Muscle layer of duodenum (tissue), 2 donors: ENCODE measurements at regions not wholly inside any gene's neighbourhood (a gene's known extent, or its start where the extent isn't known, plus 50 kb on each side); places are given as distances from the start of the nearest gene placed in this dataset.

ENCODE experiments used
- H3K27ac ChIP-seq: one replicate; pipeline ENCODE4 v1.7.0; 2013; ENCODE audit warnings: mild to moderate bottlenecking, low read length
- H3K27me3 ChIP-seq: one replicate; pipeline ENCODE4 v1.7.0; 2013; ENCODE audit warnings: low read depth, mild to moderate bottlenecking, control low read depth, low read length
- H3K36me3 ChIP-seq, 2 donors: one replicate each; pipeline ENCODE4 v1.7.0; 2013; ENCODE audit warnings: low read length in 2 of 2, control low read depth in 1 of 2, mild to moderate bottlenecking in 1 of 2; ENCODE audit not compliant: insufficient read depth in 2 of 2, control insufficient read depth in 1 of 2
- H3K4me1 ChIP-seq, 2 donors: one replicate each; pipeline ENCODE4 v1.7.0; 2013; ENCODE audit warnings: low read length in 2 of 2, mild to moderate bottlenecking in 2 of 2, control low read depth in 1 of 2, moderate library complexity in 1 of 2; ENCODE audit not compliant: insufficient read depth in 2 of 2, control insufficient read depth in 1 of 2
- H3K4me3 ChIP-seq, 2 donors: one replicate each; pipeline ENCODE4 v1.7.0; 2013; ENCODE audit warnings: low read length in 2 of 2, low read depth in 1 of 2, mild to moderate bottlenecking in 1 of 2
- H3K9me3 ChIP-seq, 2 donors: one replicate each; pipeline ENCODE4 v1.7.0; 2013; ENCODE audit warnings: low read length in 2 of 2, control low read depth in 1 of 2, mild to moderate bottlenecking in 1 of 2; ENCODE audit not compliant: control insufficient read depth in 1 of 2
- donor health status: healthy.

GRCh38 chr7:121810831-121811672, 61.9 kb upstream of the PTPRZ1 start:
- H3K4me3 ChIP-seq: no peak overlapping the region
- no peaks in the 10 kb centered on the region for H3K36me3 ChIP-seq
- no peaks in the 10 kb centered on the region for H3K4me1 ChIP-seq
- peaks cover 0 to 7% of the 10 kb centered on the region in 2 donors for H3K9me3 ChIP-seq
- no peak overlapping the region for H3K27ac ChIP-seq
- no peaks in the 10 kb centered on the region for H3K27me3 ChIP-seq

DNA sequence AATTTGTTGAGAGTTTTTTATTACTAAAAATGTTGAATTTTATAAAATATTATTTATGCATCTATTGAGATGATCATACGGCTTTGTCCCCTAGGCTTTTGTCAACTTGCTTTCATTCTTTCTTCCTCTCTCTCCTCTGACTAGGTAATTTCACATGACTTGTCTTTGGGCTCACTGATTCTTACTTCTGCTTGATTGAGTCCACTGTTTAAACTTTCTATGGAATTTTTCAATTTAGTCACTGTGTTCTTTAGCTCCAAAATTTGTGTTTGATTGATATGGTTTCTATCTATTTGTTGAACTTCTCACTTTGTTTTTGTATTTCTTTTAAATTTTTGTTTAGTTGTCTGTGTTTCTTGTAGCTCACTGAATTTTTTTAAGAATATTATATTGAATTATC, 65.9 kb upstream of the PTPRZ1 start:
- H3K27ac ChIP-seq: no peak overlapping the region
- H3K4me3 ChIP-seq: no peak overlapping the region
- H3K4me1 ChIP-seq: no peaks in the 10 kb centered on the region
- H3K36me3 ChIP-seq: no peaks in the 10 kb centered on the region
- no peaks in the 10 kb centered on the region for H3K27me3 ChIP-seq
- H3K9me3 ChIP-seq: peaks cover 0 to 7% of the 10 kb centered on the region in 2 donors

- H3K9me3 ChIP-seq: peaks cover 0 to 7% of the 10 kb centered on the region in 2 donors
- H3K4me3 ChIP-seq: no peak overlapping the region
- H3K27ac ChIP-seq: no peak overlapping the region
- H3K36me3 ChIP-seq: no peaks in the 10 kb centered on the region
- no peaks in the 10 kb centered on the region for H3K27me3 ChIP-seq
- no peaks in the 10 kb centered on the region for H3K4me1 ChIP-seq
Observed at GRCh38 chr7:121803039-121803438, 69.9 kb upstream of the PTPRZ1 start.

GRCh38 chr7:121800916-121801675, 71.9 kb upstream of the PTPRZ1 start:
- Histone ChIP-seq H3K9me3 (no peaks in the 10 kb centered on the region), H3K36me3 (no peaks in the 10 kb centered on the region), H3K27me3 (no peaks in the 10 kb centered on the region), H3K4me1 (no peaks in the 10 kb centered on the region), H3K27ac (no peak overlapping the region), H3K4me3 (no peak overlapping the region)

GRCh38 chr7:121798896-121799295, 74.1 kb upstream of the PTPRZ1 start:
- H3K27me3 ChIP-seq: no peaks in the 10 kb centered on the region
- H3K4me1 ChIP-seq: no peaks in the 10 kb centered on the region
- no peak overlapping the region for H3K4me3 ChIP-seq
- H3K36me3 ChIP-seq: no peaks in the 10 kb centered on the region
- no peak overlapping the region for H3K27ac ChIP-seq
- H3K9me3 ChIP-seq: no peaks in the 10 kb centered on the region

DNA sequence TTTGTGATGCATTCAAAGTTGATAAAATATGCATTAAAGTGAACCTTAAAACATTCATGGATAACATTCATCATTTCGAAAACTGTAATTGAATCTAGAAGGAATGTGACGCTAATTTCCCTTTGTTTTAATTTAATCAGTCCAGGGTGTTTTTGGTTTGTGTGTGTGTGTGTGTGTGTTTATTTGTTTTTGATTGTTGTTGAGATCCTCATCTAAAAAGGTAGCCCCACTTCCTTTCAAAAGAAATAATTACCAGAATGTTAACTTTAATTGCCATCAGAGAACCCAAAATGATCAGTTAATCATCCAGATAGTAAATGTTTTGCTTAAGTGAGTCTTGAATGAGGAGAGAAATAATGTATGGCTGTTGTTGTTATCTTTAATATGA, 74.5 kb upstream of the PTPRZ1 start:
- Histone ChIP-seq H3K27ac (no peak overlapping the region), H3K4me1 (no peaks in the 10 kb centered on the region), H3K4me3 (no peak overlapping the region), H3K27me3 (no peaks in the 10 kb centered on the region), H3K36me3 (no peaks in the 10 kb centered on the region), H3K9me3 (no peaks in the 10 kb centered on the region)

- Histone ChIP-seq H3K27ac (no peak overlapping the region), H3K4me3 (no peak overlapping the region), H3K27me3 (no peaks in the 10 kb centered on the region), H3K9me3 (no peaks in the 10 kb centered on the region), H3K36me3 (no peaks in the 10 kb centered on the region), H3K4me1 (no peaks in the 10 kb centered on the region)
Observed at GRCh38 chr7:121797657-121798452, 75.1 kb upstream of the PTPRZ1 start.

DNA sequence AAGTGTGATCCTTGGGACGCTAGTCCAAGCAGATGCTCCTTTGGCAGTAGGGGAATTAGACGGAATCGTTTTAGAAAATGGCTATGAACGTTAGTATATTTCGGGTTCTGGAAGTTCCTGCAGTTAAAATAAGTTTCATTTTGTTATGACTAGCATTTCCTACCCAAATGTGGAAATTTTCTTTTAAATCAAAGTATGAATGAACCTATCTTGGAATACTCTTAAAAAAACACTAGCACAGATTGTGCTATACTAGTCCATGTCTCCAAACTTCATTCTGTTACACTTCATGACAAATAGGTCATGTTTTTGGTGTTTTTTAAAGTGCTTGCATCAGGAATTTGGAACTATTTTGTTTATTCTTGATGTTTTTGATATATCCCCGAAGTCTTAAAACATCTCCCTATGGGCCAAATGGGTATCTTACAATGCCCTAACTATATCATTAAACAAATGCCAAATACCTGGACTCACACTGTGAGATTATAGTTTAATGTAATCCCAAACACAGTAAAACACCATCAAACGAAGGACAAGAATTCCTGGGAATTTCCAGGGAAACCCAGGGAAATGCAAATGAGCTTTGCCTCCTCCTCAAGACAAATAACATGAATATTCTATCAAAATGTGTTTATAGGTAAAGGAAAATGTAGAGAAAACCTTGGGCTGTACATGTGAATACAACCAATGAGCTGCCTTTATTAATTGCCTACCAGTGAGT, 75.9 kb upstream of the PTPRZ1 start:
- no peaks in the 10 kb centered on the region for H3K9me3 ChIP-seq
- no peaks in the 10 kb centered on the region for H3K36me3 ChIP-seq
- H3K4me1 ChIP-seq: no peaks in the 10 kb centered on the region
- no peak overlapping the region for H3K27ac ChIP-seq
- H3K27me3 ChIP-seq: no peaks in the 10 kb centered on the region
- H3K4me3 ChIP-seq: no peak overlapping the region

DNA sequence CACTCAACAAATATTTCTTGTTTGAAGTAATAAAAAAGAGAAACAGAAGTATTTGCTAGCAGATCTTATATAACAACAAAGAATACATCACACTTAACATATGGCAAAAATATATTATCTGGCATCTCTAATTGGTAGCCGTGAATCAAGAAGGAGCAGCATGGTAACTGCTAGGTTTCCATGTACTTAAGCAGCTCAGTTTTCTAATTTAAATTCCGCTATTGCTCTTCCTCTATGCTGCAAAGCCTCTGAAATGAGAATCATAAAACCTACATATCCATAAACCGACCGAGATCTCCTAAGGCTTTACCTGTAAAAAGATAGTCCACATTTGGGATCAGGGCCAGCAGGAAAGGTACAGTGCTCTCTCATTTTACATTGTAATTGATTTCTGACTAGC, 76.6 kb upstream of the PTPRZ1 start:
- no peak overlapping the region for H3K27ac ChIP-seq
- H3K27me3 ChIP-seq: no peaks in the 10 kb centered on the region
- no peaks in the 10 kb centered on the region for H3K9me3 ChIP-seq
- no peak overlapping the region for H3K4me3 ChIP-seq
- no peaks in the 10 kb centered on the region for H3K4me1 ChIP-seq
- no peaks in the 10 kb centered on the region for H3K36me3 ChIP-seq

- Histone ChIP-seq H3K9me3 (no peaks in the 10 kb centered on the region), H3K4me3 (no peak overlapping the region), H3K4me1 (no peaks in the 10 kb centered on the region), H3K27ac (no peak overlapping the region), H3K36me3 (no peaks in the 10 kb centered on the region), H3K27me3 (no peaks in the 10 kb centered on the region)
Observed at GRCh38 chr7:121795736-121796135, 77.2 kb upstream of the PTPRZ1 start.

DNA sequence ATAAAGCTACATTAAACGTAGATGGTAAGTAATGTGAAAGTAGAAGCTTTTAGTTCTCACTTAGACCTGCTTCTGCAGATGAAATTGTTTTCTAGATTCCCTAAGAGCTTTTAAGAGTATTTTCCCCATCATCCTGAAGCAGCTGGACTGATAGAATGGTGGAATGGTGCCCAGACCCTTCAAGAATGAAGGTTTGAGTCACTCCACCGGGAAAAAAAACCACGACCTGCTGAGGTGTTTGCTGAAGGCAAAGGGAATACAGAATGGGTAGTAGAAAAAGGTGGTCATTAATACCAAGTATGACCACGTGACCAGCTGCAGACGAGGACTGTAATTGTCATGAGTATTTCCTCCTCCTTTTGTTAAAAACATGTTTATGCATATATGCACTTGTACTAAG, 79.2 kb upstream of the PTPRZ1 start:
- Histone ChIP-seq H3K36me3 (no peaks in the 10 kb centered on the region), H3K4me3 (no peak overlapping the region), H3K27me3 (no peaks in the 10 kb centered on the region), H3K9me3 (no peaks in the 10 kb centered on the region), H3K27ac (no peak overlapping the region), H3K4me1 (no peaks in the 10 kb centered on the region)
